Aorta (tissue), 5 donors: ENCODE measurements at regions not wholly inside any gene's neighbourhood (a gene's known extent, or its start where the extent isn't known, plus 50 kb on each side); places are given as distances from the start of the nearest gene placed in this dataset.
A peak's percentile ranks its signal among the peaks of the same experiment; 100 is the strongest.
"Not testable (repeated sequence)": the region's sequence is repeated elsewhere in the genome, so short reads cannot be mapped to it uniquely, and the experiment has no call there.

Source experiments
- ATAC-seq: fragments of 200-7000 bp; cut with Tn5 transposase; one replicate; pipeline ENCODE4 v1.9.1; 2022; ENCODE audit warnings: moderate library complexity; ENCODE audit not compliant: low FRiP score
- DNase-seq, 2 donors: peaks; one replicate each; pipeline ENCODE4 v3.0.0-alpha.2; 2020
- H3K27ac ChIP-seq, 2 donors: one replicate each; pipeline ENCODE4 v1.5.1; 2013; ENCODE audit warnings: low read length in 2 of 2, mild to moderate bottlenecking in 2 of 2, moderate library complexity in 2 of 2, control low read depth in 1 of 2, inconsistent platforms in 1 of 2, low read depth in 1 of 2
- H3K27me3 ChIP-seq, 2 donors: one replicate each; pipeline ENCODE4 v1.6.1; 2013; ENCODE audit warnings: control low read depth in 1 of 2, low read length in 1 of 2, mild to moderate bottlenecking in 1 of 2, moderate library complexity in 1 of 2; ENCODE audit not compliant: insufficient read depth in 2 of 2, control insufficient read depth in 1 of 2
- H3K36me3 ChIP-seq, 2 donors: one replicate each; pipeline ENCODE4 v1.6.1; 2013; ENCODE audit warnings: control low read depth in 1 of 2, low read length in 1 of 2, mild to moderate bottlenecking in 1 of 2; ENCODE audit not compliant: insufficient read depth in 2 of 2, control insufficient read depth in 1 of 2
- H3K4me1 ChIP-seq, 2 donors: one replicate each; pipeline ENCODE4 v1.6.1; 2013; ENCODE audit warnings: low read length in 2 of 2, control low read depth in 1 of 2, mild to moderate bottlenecking in 1 of 2, moderate library complexity in 1 of 2; ENCODE audit not compliant: insufficient read depth in 2 of 2, control insufficient read depth in 1 of 2
- H3K4me3 ChIP-seq, 2 donors: one replicate each; pipeline ENCODE4 v1.5.1; 2013; ENCODE audit warnings: low read length in 2 of 2, control low read depth in 1 of 2, mild to moderate bottlenecking in 1 of 2
- H3K9me3 ChIP-seq: one replicate; pipeline ENCODE4 v1.6.1; 2013; ENCODE audit warnings: mild to moderate bottlenecking, low read length; ENCODE audit not compliant: control insufficient read depth
- WGBS, 2 donors: extraction: QIAGEN DNeasy Blood & Tissue Kit; methylation state at CpG; one replicate each; pipeline ENCODE4 v1.1.7; 2013; 5-methylcytosine and 5-hydroxymethylcytosine counted together
- intact Hi-C, 2 donors: fragments of 100-400 bp; cut with DNase I; formaldehyde crosslinking; loops; one replicate each; pipeline versions ENCODE4 v1.14.2 to v1.15.0; 2022
- donor health status: healthy with polysubstance abuse.
- donor health status: Bipolar disorder and iron deficiency.
- donor health status: DM: no; HTN: no; CAD: no.
- donor health status: DM: no; HTN: no; CAD: no.
- donor health status: DM: yes; HTN: yes; CAD: no.

DNA sequence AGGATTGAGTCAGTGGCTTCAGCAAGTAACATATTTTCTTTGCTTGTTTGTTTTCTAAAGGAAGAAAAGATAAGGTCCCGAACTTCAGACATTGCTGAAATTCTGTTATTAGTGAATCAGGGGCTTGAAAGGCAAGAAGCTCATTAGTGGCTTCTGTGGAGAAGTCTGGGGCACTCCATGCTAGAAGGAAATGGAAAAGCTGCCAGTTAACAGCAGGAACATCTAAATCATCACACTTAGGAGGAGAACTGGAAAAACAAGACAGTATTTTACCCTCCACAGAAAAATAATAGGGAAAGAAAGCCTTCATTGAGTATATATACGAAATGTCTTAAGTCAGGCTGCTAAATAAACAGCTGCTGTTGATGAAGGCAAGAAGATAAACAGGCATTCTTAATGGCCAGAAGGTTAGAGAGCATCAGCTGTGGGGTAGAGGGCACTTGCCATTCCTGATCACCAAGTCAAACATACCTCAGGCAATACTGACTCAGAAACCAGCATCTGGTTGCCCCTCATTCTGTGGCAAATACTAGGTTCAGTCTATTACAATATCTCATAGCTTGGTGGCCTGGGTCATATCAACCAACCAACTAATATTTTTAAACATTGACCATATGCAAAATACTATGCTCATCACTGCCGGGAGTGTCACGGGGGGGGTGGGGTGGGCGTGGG lies 143.2 kb upstream of the TENT5A start:
- WGBS, 2 donors: 58 to 60% methylated on average over 5 of the region's 5 CpGs
- intact Hi-C loops: loop anchor here in 1 of 2 donors (5.0 kb wide), 1 partner anchor 33 kb away; no protein-coding TSS in a partner anchor
- Histone ChIP-seq H3K4me3 (no peak overlapping the region), H3K27me3 (no peaks in the 10 kb centered on the region), H3K27ac (no peak overlapping the region), H3K9me3 (no peaks in the 10 kb centered on the region), H3K4me1 (peaks cover 3 to 5% of the 10 kb centered on the region in 2 donors), H3K36me3 (no peaks in the 10 kb centered on the region)
- no peak for DNase-seq
- ATAC-seq: no peak

DNA sequence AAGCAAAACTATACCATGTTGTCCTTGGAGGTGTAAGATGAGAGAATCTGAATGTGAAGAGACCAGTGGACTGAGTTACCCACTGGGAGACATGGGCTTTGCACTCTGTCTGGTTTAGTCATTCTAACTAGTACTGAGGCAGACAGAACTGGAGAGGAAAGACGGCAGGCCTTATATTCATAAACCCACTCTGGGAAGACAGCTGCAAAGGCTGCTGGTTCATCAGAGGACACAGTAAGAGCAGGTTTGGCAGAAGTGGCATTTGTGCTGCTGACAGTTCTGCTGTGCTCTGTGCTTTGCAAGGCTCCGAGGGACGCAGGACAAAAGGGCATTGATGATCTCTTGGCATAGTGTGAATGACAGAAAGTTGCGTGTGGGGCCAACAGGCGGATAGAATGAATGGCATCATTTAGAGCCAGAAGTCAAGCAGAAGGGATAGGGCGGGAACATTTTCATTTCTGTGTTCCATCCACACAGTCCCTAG lies 142.3 kb upstream of the TENT5A start:
- H3K27me3 ChIP-seq: no peaks in the 10 kb centered on the region
- no peaks in the 10 kb centered on the region for H3K9me3 ChIP-seq
- intact Hi-C loops: loop anchor here in 1 of 2 donors (5.0 kb wide), 1 partner anchor 33 kb away; no protein-coding TSS in a partner anchor
- ATAC-seq (peak; percentile 60), DNase-seq (no peak)
- H3K4me1 ChIP-seq: peaks cover 0 to 5% of the 10 kb centered on the region in 2 donors
- WGBS, 2 donors: 43 to 44% methylated on average over 6 of the region's 6 CpGs
- no peak overlapping the region for H3K4me3 ChIP-seq
- peak overlapping the region in 1 of 2 donors; percentile 5 for H3K27ac ChIP-seq
- no peaks in the 10 kb centered on the region for H3K36me3 ChIP-seq

DNA sequence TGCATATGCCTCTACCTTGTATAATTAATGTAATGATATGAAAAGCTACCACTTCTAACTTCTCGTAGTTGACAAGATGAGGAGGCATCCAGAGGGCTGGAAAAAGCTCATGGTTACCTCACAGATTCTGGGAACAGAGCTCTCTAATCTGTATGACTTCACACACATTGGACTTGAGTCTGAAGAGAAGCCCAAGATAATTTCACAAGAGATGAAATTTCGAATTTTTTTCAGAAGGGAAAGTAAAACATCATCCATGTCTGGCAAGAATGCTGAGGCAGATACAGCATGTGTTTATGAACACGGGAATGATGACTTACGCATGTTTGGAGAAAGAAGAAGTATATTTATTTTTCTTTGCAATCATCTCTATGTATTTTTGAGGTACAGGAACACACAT lies 141.8 kb upstream of the TENT5A start:
- intact Hi-C loops: no loop called here
- WGBS, 2 donors: 17 to 28% methylated on average over 4 of the region's 4 CpGs
- H3K9me3 ChIP-seq: no peaks in the 10 kb centered on the region
- peaks cover 0 to 5% of the 10 kb centered on the region in 2 donors for H3K4me1 ChIP-seq
- no peaks in the 10 kb centered on the region for H3K36me3 ChIP-seq
- no peaks in the 10 kb centered on the region for H3K27me3 ChIP-seq
- H3K4me3 ChIP-seq: no peak overlapping the region
- DNase-seq (no peak), ATAC-seq (peak; percentile 80)
- no peak overlapping the region for H3K27ac ChIP-seq

DNA sequence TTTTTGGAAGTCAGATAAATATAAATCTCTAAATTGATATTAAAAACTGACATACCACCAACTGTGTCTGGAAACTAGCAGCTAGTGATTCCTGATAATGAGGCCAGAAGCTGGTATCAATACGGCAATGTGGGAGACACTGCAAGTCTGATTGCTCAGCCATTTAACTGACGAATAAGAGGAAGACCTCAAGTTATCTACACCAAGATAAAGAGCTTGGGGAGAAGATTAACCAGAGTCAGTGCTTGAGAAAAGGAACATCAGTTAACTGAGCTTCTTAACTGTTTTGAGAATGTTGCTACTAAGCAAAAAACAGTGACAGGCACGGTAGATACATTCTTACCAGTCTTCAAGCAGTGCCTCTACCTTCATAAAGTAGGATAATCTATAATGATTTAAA lies 140.4 kb upstream of the TENT5A start:
- no peak for ATAC-seq
- H3K36me3 ChIP-seq: no peaks in the 10 kb centered on the region
- intact Hi-C loops: no loop called here
- 96 to 99% methylated on average over 3 of the region's 3 CpGs for WGBS, 2 donors
- no peak for DNase-seq
- no peak overlapping the region for H3K4me3 ChIP-seq
- H3K4me1 ChIP-seq: peaks cover 0 to 5% of the 10 kb centered on the region in 2 donors
- H3K27me3 ChIP-seq: no peaks in the 10 kb centered on the region
- no peak overlapping the region for H3K27ac ChIP-seq
- no peaks in the 10 kb centered on the region for H3K9me3 ChIP-seq

DNA sequence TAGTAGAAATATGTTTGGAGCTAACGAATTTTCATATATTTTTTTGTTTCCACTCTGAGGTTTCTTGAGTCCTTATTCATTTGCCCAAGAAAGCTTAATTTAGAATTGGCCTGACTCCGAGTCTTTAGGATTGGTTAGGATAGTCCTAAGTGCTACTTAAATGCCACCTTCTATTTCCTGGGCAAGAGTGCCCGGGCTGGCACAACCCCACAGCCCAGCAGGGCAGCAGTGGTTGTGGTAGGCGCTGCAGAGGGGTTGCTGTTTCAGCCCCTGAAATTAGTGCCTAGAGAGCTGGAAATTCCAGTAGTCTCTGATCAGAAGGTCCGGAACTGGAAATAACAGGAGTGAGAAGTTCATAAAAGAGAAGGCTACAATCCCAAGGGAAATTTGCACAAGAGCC lies 139.4 kb upstream of the TENT5A start:
- ATAC-seq: no peak
- H3K27ac ChIP-seq: no peak overlapping the region
- peaks cover 0 to 5% of the 10 kb centered on the region in 2 donors for H3K4me1 ChIP-seq
- no peak for DNase-seq
- WGBS, 2 donors: 66 to 71% methylated on average over 5 of the region's 5 CpGs
- H3K36me3 ChIP-seq: no peaks in the 10 kb centered on the region
- H3K27me3 ChIP-seq: no peaks in the 10 kb centered on the region
- H3K4me3 ChIP-seq: no peak overlapping the region
- intact Hi-C loops: no loop called here
- H3K9me3 ChIP-seq: no peaks in the 10 kb centered on the region

DNA sequence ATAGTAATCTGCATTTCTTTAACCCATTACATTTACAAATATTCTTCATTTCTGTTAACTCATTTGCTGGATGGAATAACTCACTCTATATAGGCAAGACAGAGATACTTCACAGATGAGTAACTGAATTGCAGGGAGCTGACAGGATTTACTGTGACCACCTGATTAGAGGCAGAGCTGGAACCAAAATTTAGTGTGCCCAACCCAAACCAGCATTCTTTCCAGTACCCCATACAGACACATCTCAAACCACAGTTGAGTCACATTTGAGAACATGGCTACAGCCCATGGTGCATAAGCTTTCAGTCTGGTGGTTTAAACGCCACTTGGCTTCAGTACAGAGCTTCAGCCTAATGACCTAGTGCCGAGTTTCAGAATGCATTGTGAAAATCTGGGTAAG lies 138.4 kb upstream of the TENT5A start:
- Histone ChIP-seq H3K4me3 (no peak overlapping the region), H3K36me3 (no peaks in the 10 kb centered on the region), H3K27ac (no peak overlapping the region), H3K27me3 (no peaks in the 10 kb centered on the region), H3K4me1 (peaks cover 0 to 5% of the 10 kb centered on the region in 2 donors), H3K9me3 (no peaks in the 10 kb centered on the region)
- DNase-seq (no peak), ATAC-seq (no peak)
- WGBS, 2 donors: 59 to 60% methylated on average over 2 of the region's 2 CpGs
- intact Hi-C loops: no loop called here

DNA sequence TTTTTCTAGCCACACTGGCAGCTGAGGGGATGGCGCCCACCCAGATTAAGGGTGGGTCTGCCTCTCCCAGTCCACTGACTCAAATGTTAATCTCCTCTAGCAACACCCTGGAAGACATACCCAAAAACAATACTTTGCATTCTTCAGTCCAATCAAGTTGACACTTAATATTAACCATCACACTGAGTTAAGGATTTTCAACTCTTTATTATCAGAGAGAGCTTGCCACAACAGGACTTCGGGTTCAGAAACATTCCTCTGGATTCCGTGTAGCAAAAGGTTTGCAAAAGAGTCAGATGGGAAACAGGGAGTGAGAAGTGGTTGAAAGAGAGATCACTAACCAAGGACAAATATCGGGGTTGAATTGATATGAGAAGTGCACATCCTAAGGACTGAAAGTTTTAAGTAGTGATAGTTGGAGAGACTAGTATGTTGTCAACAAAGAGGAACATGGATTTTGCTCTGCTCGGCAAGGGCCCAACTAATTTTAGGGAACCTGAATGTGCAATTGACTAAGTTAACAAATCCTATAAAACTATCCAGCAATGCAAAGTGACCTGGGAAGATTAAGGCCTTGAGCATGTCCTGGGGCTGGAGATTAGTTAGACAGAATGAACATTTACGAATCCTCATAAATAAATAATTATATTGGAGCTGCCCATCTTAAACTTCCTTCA lies 137.0 kb upstream of the TENT5A start:
- 73 to 75% methylated on average over 6 of the region's 6 CpGs for WGBS, 2 donors
- intact Hi-C loops: no loop called here
- no peak for ATAC-seq

DNA sequence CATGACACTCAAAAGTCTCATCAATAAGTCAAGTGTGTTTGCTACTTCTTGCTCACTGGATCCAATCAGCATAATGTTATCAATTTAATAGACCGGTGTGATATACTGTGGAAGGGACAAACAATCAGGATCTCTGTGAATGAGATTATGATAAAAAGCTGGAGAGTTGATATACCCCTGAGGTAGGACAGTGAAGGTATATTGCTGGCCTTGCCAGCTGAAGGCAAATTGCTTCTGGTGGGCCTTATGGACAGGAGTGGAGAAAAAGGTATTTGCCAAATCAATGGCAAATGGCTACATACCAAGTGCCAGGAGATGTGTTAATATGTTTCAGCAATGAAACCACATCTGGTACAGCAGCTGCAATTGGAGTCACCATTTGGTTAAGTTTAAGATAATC lies 134.4 kb upstream of the TENT5A start:
- DNase-seq, ATAC-seq, H3K27me3 ChIP-seq, H3K4me3 ChIP-seq, H3K4me1 ChIP-seq, intact Hi-C loops, H3K27ac ChIP-seq, H3K9me3 ChIP-seq, H3K36me3 ChIP-seq: not testable (repeated sequence)
- 97 to 100% methylated on average over 1 of the region's 1 CpG for WGBS, 2 donors

More for the DNA sequence above, 137.0 kb upstream of the TENT5A start:
- no peak overlapping the region for H3K4me3 ChIP-seq
- no peaks in the 10 kb centered on the region for H3K27me3 ChIP-seq
- H3K9me3 ChIP-seq: no peaks in the 10 kb centered on the region
- no peak overlapping the region for H3K27ac ChIP-seq
- DNase-seq: no peak
- H3K4me1 ChIP-seq: no peaks in the 10 kb centered on the region
- H3K36me3 ChIP-seq: no peaks in the 10 kb centered on the region

DNA sequence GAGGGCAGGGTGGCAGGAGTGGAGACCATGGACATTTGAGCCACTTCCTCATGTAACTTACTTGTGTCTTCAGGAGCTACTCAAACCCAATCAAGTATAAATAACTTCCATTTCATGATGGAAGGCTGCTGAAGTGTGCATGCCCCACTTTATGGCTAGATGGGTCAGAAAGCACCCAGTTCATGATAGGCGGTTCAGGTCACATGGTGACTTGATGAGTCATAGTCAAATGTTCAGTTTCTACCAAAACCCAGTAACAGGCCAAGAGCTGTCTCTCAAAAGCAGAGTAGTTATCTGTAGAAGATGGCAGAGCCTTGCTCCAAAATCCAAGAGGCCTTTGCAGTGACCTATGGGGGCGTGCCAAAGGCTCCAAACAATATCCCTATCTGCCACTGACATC lies 133.7 kb upstream of the TENT5A start:
- no peaks in the 10 kb centered on the region for H3K36me3 ChIP-seq
- no peak overlapping the region for H3K4me3 ChIP-seq
- DNase-seq: no peak
- no peaks in the 10 kb centered on the region for H3K9me3 ChIP-seq
- WGBS, 2 donors: 95% methylated on average over 2 of the region's 2 CpGs
- no peak overlapping the region for H3K27ac ChIP-seq
- intact Hi-C loops: no loop called here
- H3K4me1 ChIP-seq: no peaks in the 10 kb centered on the region
- H3K27me3 ChIP-seq: no peaks in the 10 kb centered on the region
- ATAC-seq: no peak
